LNCaP clone FGC (cell line): ENCODE measurements at regions not wholly inside any gene's neighbourhood (a gene's known extent, or its start where the extent isn't known, plus 50 kb on each side); places are given as distances from the start of the nearest gene placed in this dataset.

Experiments
- DNase-seq: peaks from one replicate; pipeline ENCODE4 v3.0.0-alpha.2; 2011; ENCODE audit warnings: low read depth
- H3K4me3 ChIP-seq: 2 replicates; pipeline ENCODE4 v1.5.1; 2011; ENCODE audit warnings: mild to moderate bottlenecking, low read depth, low read length, control low read depth
- TF ChIP-seq, protein P1 (sequence below): IDR thresholded peaks from 2 replicates; pipeline ENCODE4 v1.5.1; 2012; ENCODE audit warnings: mild to moderate bottlenecking; ENCODE audit not compliant: control insufficient read depth, insufficient read depth; ENCODE audit errors: extremely low read depth

DNA sequence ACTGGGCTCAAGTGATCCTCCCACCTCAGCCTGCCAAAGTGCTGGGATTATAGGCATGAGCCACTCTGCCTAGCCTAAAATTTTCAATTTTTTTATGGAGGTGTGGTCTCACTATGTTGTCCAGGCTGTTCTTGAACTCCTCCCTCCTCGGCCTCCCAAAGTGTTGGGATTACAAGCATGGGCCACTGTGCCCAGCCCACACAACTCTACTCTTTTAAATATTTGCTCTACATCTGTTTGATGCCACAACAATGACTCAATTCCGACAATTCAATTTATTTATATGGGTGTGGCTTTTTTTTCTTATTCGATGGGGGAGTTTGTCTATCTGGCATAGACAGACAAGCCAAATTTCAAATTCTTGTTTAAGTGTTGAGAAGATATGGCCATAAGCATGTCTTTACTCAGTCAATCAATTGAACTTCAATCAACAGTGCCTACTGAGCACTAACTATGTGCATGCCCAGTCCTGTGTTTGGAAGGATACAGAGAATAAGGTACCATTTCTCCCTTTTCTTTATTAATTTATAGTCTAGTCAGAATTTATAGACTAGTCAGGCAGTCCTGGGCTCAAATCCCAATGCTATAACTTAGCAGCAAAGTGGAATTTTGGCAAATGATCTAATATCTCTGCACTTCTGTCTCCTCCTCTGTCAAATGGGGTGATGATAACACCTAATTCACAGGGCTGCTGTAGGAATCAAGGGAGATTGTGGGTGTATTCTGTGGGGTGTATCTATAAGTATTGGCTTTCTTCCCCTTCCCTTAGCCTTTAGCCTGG, 54.6 kb upstream of the PIAS1 start:
- TF ChIP-seq, protein P1, sequence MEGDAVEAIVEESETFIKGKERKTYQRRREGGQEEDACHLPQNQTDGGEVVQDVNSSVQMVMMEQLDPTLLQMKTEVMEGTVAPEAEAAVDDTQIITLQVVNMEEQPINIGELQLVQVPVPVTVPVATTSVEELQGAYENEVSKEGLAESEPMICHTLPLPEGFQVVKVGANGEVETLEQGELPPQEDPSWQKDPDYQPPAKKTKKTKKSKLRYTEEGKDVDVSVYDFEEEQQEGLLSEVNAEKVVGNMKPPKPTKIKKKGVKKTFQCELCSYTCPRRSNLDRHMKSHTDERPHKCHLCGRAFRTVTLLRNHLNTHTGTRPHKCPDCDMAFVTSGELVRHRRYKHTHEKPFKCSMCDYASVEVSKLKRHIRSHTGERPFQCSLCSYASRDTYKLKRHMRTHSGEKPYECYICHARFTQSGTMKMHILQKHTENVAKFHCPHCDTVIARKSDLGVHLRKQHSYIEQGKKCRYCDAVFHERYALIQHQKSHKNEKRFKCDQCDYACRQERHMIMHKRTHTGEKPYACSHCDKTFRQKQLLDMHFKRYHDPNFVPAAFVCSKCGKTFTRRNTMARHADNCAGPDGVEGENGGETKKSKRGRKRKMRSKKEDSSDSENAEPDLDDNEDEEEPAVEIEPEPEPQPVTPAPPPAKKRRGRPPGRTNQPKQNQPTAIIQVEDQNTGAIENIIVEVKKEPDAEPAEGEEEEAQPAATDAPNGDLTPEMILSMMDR, result no peak
- H3K4me3 ChIP-seq, result no peak overlapping the region
- DNase-seq, result no peak

DNA sequence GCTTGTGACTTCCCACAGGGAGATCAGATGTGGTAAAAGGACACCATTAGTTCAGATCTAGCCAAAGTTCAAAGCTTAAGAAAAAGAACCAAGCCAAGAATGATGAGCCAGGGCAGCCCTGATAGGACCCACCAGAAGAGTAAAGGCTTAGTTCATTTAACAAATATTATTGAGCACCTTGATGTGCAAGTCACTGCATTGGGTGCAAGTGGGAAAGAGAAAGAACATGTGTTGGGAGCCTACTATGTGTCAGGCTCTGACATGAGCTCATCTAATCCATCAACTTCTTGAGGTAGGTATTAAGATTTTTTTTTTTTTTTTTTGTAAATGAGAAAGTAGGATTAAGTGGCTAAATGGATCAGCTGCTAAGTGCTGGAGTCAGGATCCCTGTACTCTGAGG, 53.4 kb upstream of the PIAS1 start:
- H3K4me3 ChIP-seq, result no peak overlapping the region
- DNase-seq, result no peak
- TF ChIP-seq, protein P1, result no peak

DNA sequence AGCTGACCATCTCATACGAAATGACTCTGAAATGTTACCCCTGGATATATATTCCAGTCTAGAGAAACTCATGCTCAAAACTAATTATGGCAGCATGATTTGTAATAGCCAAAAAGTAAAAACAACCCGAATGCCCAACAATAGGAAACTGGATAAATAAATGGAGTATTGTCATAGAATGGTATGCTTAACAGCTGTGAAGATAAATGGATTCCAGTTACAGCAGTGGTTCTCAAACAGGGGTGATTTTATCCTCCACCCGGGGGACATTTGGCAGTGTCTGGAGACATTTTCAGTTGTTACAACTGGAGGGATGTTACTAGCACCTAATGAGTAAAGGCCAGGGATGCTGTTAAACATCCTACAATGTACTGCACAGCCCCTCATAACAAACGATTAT, 52.3 kb upstream of the PIAS1 start:
- TF ChIP-seq, protein P1, result no peak
- no peak overlapping the region for H3K4me3 ChIP-seq
- no peak for DNase-seq

DNA sequence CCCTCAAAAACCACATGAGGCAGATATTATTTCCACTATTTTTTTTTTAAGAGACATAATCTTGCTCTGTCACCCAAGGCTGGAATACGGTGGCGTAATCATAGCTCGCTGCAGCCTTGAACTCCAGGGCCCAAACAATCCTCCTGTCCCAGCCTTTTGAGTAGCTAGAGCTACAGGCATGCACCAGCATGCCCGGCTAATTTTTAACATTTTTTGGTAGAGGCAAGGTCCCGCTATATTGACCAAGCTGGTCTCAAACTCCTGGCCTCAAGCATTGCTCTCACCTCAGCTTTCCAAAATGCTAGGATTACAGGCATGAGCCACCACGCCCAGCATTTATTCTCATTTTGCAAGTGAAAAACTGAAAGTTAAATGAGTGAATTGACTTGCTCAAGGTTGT, 50.8 kb upstream of the PIAS1 start:
- DNase-seq, result no peak
- H3K4me3 ChIP-seq, result no peak overlapping the region
- TF ChIP-seq, protein P1, result no peak
